ENCODE measurements at regions not wholly inside any gene's neighbourhood (a gene's known extent, or its start where the extent isn't known, plus 50 kb on each side); places are given as distances from the start of the nearest gene placed in this dataset.

- TF ChIP-seq TP53 (CRISPR knock-in tag; IDR thresholded peaks at IDR 0.05) (no peak), GABPB1 (CRISPR knock-in tag; IDR thresholded peaks at IDR 0.05) (no peak)
These were observed 510.1 kb upstream of the LARGE1 start for GRCh38 chr22:34430386-34430785.

Data from WTC11 (cell line).